ENCODE measurements at regions not wholly inside any gene's neighbourhood (a gene's known extent, or its start where the extent isn't known, plus 50 kb on each side); places are given as distances from the start of the nearest gene placed in this dataset.

GRCh38 chr3:30258426-30259392 is 347.7 kb upstream of the TGFBR2 start:
- TF ChIP-seq, protein P1, sequence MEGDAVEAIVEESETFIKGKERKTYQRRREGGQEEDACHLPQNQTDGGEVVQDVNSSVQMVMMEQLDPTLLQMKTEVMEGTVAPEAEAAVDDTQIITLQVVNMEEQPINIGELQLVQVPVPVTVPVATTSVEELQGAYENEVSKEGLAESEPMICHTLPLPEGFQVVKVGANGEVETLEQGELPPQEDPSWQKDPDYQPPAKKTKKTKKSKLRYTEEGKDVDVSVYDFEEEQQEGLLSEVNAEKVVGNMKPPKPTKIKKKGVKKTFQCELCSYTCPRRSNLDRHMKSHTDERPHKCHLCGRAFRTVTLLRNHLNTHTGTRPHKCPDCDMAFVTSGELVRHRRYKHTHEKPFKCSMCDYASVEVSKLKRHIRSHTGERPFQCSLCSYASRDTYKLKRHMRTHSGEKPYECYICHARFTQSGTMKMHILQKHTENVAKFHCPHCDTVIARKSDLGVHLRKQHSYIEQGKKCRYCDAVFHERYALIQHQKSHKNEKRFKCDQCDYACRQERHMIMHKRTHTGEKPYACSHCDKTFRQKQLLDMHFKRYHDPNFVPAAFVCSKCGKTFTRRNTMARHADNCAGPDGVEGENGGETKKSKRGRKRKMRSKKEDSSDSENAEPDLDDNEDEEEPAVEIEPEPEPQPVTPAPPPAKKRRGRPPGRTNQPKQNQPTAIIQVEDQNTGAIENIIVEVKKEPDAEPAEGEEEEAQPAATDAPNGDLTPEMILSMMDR (IDR thresholded peaks at IDR 0.05; ENCODE audit: insufficient read depth in 1 of 2, low read depth in 1 of 2, low read length in 1 of 2, severe bottlenecking in 1 of 2, unreplicated experiment in 1 of 2) = no peak
- BruUV-seq (replicated peaks) = TSS peak; percentile 53
- Mint-ChIP-seq H3K27me3 (ENCODE audit: insufficient read depth, unreplicated experiment) (no peaks in the 10 kb centered on the region), H3K9me3 (ENCODE audit: unreplicated experiment) (peaks cover 27% of the 10 kb centered on the region), H3K36me3 (ENCODE audit: insufficient read depth, unreplicated experiment) (peaks cover 6% of the 10 kb centered on the region), H3K4me3 (ENCODE audit: unreplicated experiment) (peak overlapping the region; percentile 12), H3K4me1 (ENCODE audit: low read depth, unreplicated experiment) (peaks cover 36% of the 10 kb centered on the region), H3K27ac (ENCODE audit: unreplicated experiment) (peak overlapping the region; percentile 12)
- H3K9me3 ChIP-seq = peaks cover 8% of the 10 kb centered on the region
- peak; percentile 89 to 93 for DNase-seq
- H3K36me3 ChIP-seq (ENCODE audit: control insufficient read depth, insufficient read depth, low read length) = peaks cover 1% of the 10 kb centered on the region; the same call in 1 of the 2 replicates
- H3K4me3 ChIP-seq (ENCODE audit: low read depth, low read length) = no peak overlapping the region
- CTCF ChIA-PET = interaction anchor here (0.6 to 1.1 kb wide), 3 partner anchors 31 to 59 kb away, joined by 3 read pairs; no protein-coding TSS in a partner anchor
- H3K4me1 ChIP-seq = peaks cover 57% of the 10 kb centered on the region
- POLR2A ChIA-PET = interaction anchor here (0.6 to 1.0 kb wide), 2 partner anchors 320 to 348 kb away, joined by 3 to 5 read pairs; partner anchors contain the start of gene TGFBR2
- H3K27me3 ChIP-seq (replicated peaks; ENCODE audit: control insufficient read depth, insufficient read depth, low read length) = no peaks in the 10 kb centered on the region
- intact Hi-C loops (cut with micrococcal nuclease; ENCODE audit: unreplicated experiment) = loop anchor here (1.0 to 5.0 kb wide), 10 partner anchors 30 to 463 kb away; no protein-coding TSS in a partner anchor

- peaks cover 1% of the 10 kb centered on the region; the same call in 1 of the 2 replicates for H3K36me3 ChIP-seq (ENCODE audit: control insufficient read depth, insufficient read depth, low read length)
- peaks cover 57% of the 10 kb centered on the region for H3K4me1 ChIP-seq
- BruUV-seq (replicated peaks) = no TSS peak
- no peaks in the 10 kb centered on the region for H3K27me3 Mint-ChIP-seq (ENCODE audit: insufficient read depth, unreplicated experiment)
- TF ChIP-seq, protein P1 (IDR thresholded peaks at IDR 0.05; ENCODE audit: insufficient read depth in 1 of 2, low read depth in 1 of 2, low read length in 1 of 2, severe bottlenecking in 1 of 2, unreplicated experiment in 1 of 2) = no peak
- peaks cover 10% of the 10 kb centered on the region; the same call in 1 of the 2 replicates for H3K9me3 ChIP-seq
- H3K27ac Mint-ChIP-seq (ENCODE audit: unreplicated experiment) = peak overlapping the region; percentile 12
- CTCF ChIA-PET = no interaction called here
- no peaks in the 10 kb centered on the region for H3K27me3 ChIP-seq (replicated peaks; ENCODE audit: control insufficient read depth, insufficient read depth, low read length)
- intact Hi-C loops (cut with micrococcal nuclease; ENCODE audit: unreplicated experiment) = loop anchor here (1.0 to 5.0 kb wide), 10 partner anchors 31 to 462 kb away; no protein-coding TSS in a partner anchor
- peaks cover 36% of the 10 kb centered on the region for H3K4me1 Mint-ChIP-seq (ENCODE audit: low read depth, unreplicated experiment)
- POLR2A ChIA-PET = no interaction called here
- peak overlapping the region; percentile 12 for H3K4me3 Mint-ChIP-seq (ENCODE audit: unreplicated experiment)
- H3K36me3 Mint-ChIP-seq (ENCODE audit: insufficient read depth, unreplicated experiment) = peaks cover 6% of the 10 kb centered on the region
- no peak overlapping the region for H3K4me3 ChIP-seq (ENCODE audit: low read depth, low read length)
- DNase-seq = peak in 1 of 2 experiments; percentile 15
- peaks cover 21% of the 10 kb centered on the region for H3K9me3 Mint-ChIP-seq (ENCODE audit: unreplicated experiment)
Measured at GRCh38 chr3:30259730-30260129, 346.7 kb upstream of the TGFBR2 start.

DNA sequence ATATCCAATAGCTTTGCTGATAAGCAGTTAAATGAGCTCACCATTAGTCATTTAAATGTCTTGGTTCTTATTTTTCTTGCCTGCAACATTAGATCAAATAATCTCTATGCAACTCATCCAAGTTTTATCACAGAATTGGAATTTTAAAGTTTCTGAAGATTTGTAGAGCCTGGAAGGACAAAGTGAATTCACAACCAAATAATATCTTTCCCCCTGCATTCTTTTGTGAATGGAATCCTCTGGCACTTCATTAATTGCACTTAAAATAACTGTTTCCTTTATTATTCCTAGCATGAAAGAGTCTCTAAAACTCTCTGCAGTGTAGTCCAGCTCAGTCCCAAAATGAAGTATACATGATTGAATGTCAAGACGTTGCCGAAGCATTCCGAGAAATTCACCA is 345.6 kb upstream of the TGFBR2 start:
- CTCF ChIA-PET = no interaction called here
- Histone ChIP-seq H3K27me3 (replicated peaks; ENCODE audit: control insufficient read depth, insufficient read depth, low read length) (no peaks in the 10 kb centered on the region), H3K4me3 (ENCODE audit: low read depth, low read length) (no peak overlapping the region), H3K4me1 (peaks cover 55% of the 10 kb centered on the region), H3K36me3 (ENCODE audit: control insufficient read depth, insufficient read depth, low read length) (peaks cover 1% of the 10 kb centered on the region; the same call in 1 of the 2 replicates), H3K9me3 (0 out of 2 replicates have a peak, but pooled peaks cover 6% of the 10 kb centered on the region)
- peaks cover 36% of the 10 kb centered on the region for H3K4me1 Mint-ChIP-seq (ENCODE audit: low read depth, unreplicated experiment)
- DNase-seq = no peak
- no TSS peak for BruUV-seq (replicated peaks)
- peaks cover 6% of the 10 kb centered on the region for H3K36me3 Mint-ChIP-seq (ENCODE audit: insufficient read depth, unreplicated experiment)
- H3K4me3 Mint-ChIP-seq (ENCODE audit: unreplicated experiment) = no peak overlapping the region
- TF ChIP-seq, protein P1 (IDR thresholded peaks at IDR 0.05; ENCODE audit: insufficient read depth in 1 of 2, low read depth in 1 of 2, low read length in 1 of 2, severe bottlenecking in 1 of 2, unreplicated experiment in 1 of 2) = no peak
- no peaks in the 10 kb centered on the region for H3K27me3 Mint-ChIP-seq (ENCODE audit: insufficient read depth, unreplicated experiment)
- H3K9me3 Mint-ChIP-seq (ENCODE audit: unreplicated experiment) = peaks cover 21% of the 10 kb centered on the region
- H3K27ac Mint-ChIP-seq (ENCODE audit: unreplicated experiment) = no peak overlapping the region
- POLR2A ChIA-PET = no interaction called here
- intact Hi-C loops (cut with micrococcal nuclease; ENCODE audit: unreplicated experiment) = no loop called here

Measured in Caco-2 (cell line).